Peyer's patch (tissue), 4 donors: ENCODE measurements at regions not wholly inside any gene's neighbourhood (a gene's known extent, or its start where the extent isn't known, plus 50 kb on each side); places are given as distances from the start of the nearest gene placed in this dataset.

Source experiments
- CTCF ChIP-seq, 6 experiments: fragments of 450-650 bp in 4 of 6; fragments of 200-600 bp in 2 of 6; sonication (generic) in 1 of 6; IDR thresholded peaks; one replicate each; pipeline ENCODE4 v1.5.1; 2017 to 2019; ENCODE audit warnings: antibody characterized with exemption in 6 of 6, mild to moderate bottlenecking in 3 of 6, moderate library complexity in 1 of 6
- POLR2A ChIP-seq, 2 donors: fragments of 450-650 bp; IDR thresholded peaks; one replicate each; pipeline ENCODE4 v1.5.1; 2017; ENCODE audit warnings: antibody characterized with exemption in 2 of 2, mild to moderate bottlenecking in 2 of 2, moderate library complexity in 2 of 2

- TF ChIP-seq POLR2A (IDR thresholded peaks at IDR 0.05), result no peak
- TF ChIP-seq CTCF (IDR thresholded peaks at IDR 0.05), result no peak
Observed at GRCh38 chr17:73724341-73724740, 80.1 kb upstream of the SDK2 start.
